Fibroblast of lung (primary cell): ENCODE measurements at regions not wholly inside any gene's neighbourhood (a gene's known extent, or its start where the extent isn't known, plus 50 kb on each side); places are given as distances from the start of the nearest gene placed in this dataset.

ENCODE experiments used
- CTCF ChIP-seq, 2 donors: IDR thresholded peaks in 1 of 2; conservative IDR thresholded peaks in 1 of 2; 1 replicate in 1 of 2; 2 replicates in 1 of 2; pipeline ENCODE4 v1.5.1; 2011 to 2012; ENCODE audit warnings: low read length in 2 of 2, control low read depth in 1 of 2, inconsistent platforms in 1 of 2, low read depth in 1 of 2, mild to moderate bottlenecking in 1 of 2
- EZH2 ChIP-seq: IDR thresholded peaks from 2 replicates; pipeline ENCODE4 v1.5.1; 2012; ENCODE audit warnings: low read length, control low read depth, mild to moderate bottlenecking; ENCODE audit errors: missing control alignments

GRCh38 chr5:153903321-153903720, 135.4 kb downstream of the FAM114A2 start:
- TF ChIP-seq CTCF (conservative IDR thresholded peaks at IDR 0.05 in 1 of 2, IDR thresholded peaks at IDR 0.05 in 1 of 2; ENCODE audit: low read depth in 1 of 2, low read length in 2 of 2) (no peak), EZH2 (no peak)
